IMR-90 (cell line): ENCODE measurements at regions not wholly inside any gene's neighbourhood (a gene's known extent, or its start where the extent isn't known, plus 50 kb on each side); places are given as distances from the start of the nearest gene placed in this dataset.

Experiments
- ATAC-seq: fragments of 200-7000 bp; cut with Tn5 transposase; 2 replicates; pipeline ENCODE4 v1.9.1; 2020; ENCODE audit warnings: low read depth, mild to moderate bottlenecking, moderate library complexity
- BruUV-seq: library from RNA; stranded (reverse); fragments of 400-500 nt; replicated peaks from 2 replicates; lab custom pipeline; 2021; lab: Mats Ljungman, UMichigan
- CTCF ChIA-PET: fragments of 300-600 bp; formaldehyde crosslinking; extraction: SDS; loops from one replicate; lab custom pipeline; 2021; ENCODE audit warnings: antibody characterized with exemption; lab: Yijun Ruan, JAX
- POLR2A ChIA-PET: fragments of 300-600 bp; sonication (Branson Sonifier 250); formaldehyde crosslinking; loops from one replicate; lab custom pipeline; 2022; ENCODE audit warnings: antibody characterized with exemption; ENCODE audit not compliant: unreplicated experiment; lab: Charles Lee
- DNase-seq: peaks from one replicate; pipeline ENCODE4 v3.0.0; 2013
- H2AFZ ChIP-seq: replicated peaks from 2 replicates; pipeline ENCODE3; 2013; ENCODE audit warnings: low read length, mild to moderate bottlenecking; ENCODE audit not compliant: poor library complexity
- H2AK5ac ChIP-seq: 2 replicates; pipeline ENCODE4 v1.6.1; 2013; ENCODE audit warnings: low read depth, low read length, inconsistent platforms
- H2AK9ac ChIP-seq: replicated peaks from 2 replicates; pipeline ENCODE3; 2013; ENCODE audit warnings: mild to moderate bottlenecking, low read depth, low read length, moderate library complexity; ENCODE audit not compliant: poor library complexity
- H2BK120ac ChIP-seq: 2 replicates; pipeline ENCODE4 v1.6.1; 2013; ENCODE audit warnings: low read depth, low read length, inconsistent platforms
- H2BK15ac ChIP-seq: 3 replicates; pipeline ENCODE4 v1.6.1; 2013; ENCODE audit warnings: low read depth, low read length, inconsistent platforms
- H2BK20ac ChIP-seq: 2 replicates; pipeline ENCODE4 v1.6.1; 2013; ENCODE audit warnings: low read depth, mild to moderate bottlenecking, inconsistent platforms, low read length, moderate library complexity
- H2BK5ac ChIP-seq: 2 replicates; pipeline ENCODE4 v1.6.1; 2013; ENCODE audit warnings: mild to moderate bottlenecking, low read depth, low read length, inconsistent platforms; ENCODE audit not compliant: poor library complexity, severe bottlenecking
- H3K14ac ChIP-seq: replicated peaks from 2 replicates; pipeline ENCODE4 v1.6.1; 2013; ENCODE audit warnings: low read depth, low read length, inconsistent platforms
- H3K18ac ChIP-seq: 2 replicates; pipeline ENCODE4 v1.6.1; 2013; ENCODE audit warnings: low read depth, low read length, control low read depth
- H3K23ac ChIP-seq: 2 replicates; pipeline ENCODE4 v1.6.1; 2013; ENCODE audit warnings: low read depth, low read length, inconsistent platforms
- H3K27ac ChIP-seq: 2 replicates; pipeline ENCODE4 v1.5.1; 2013; ENCODE audit warnings: mild to moderate bottlenecking, control low read depth, low read length; ENCODE audit not compliant: insufficient read depth
- H3K27me3 ChIP-seq: 2 replicates; pipeline ENCODE4 v1.6.1; 2013; ENCODE audit warnings: low read length; ENCODE audit not compliant: control insufficient read depth, insufficient read depth
- H3K36me3 ChIP-seq: 2 replicates; pipeline ENCODE4 v1.6.1; 2013; ENCODE audit warnings: low read length, mixed read lengths; ENCODE audit not compliant: control insufficient read depth, insufficient read depth
- H3K4ac ChIP-seq: 2 replicates; pipeline ENCODE4 v1.6.1; 2013; ENCODE audit warnings: low read depth, low read length, inconsistent platforms
- H3K4me1 ChIP-seq: 2 replicates; pipeline ENCODE4 v1.6.1; 2013; ENCODE audit warnings: low read length, mixed read lengths; ENCODE audit not compliant: control insufficient read depth, insufficient read depth
- H3K4me2 ChIP-seq: 2 replicates; pipeline ENCODE4 v1.6.1; 2013; ENCODE audit warnings: low read depth, mild to moderate bottlenecking, control low read depth, low read length, moderate library complexity
- H3K4me3 ChIP-seq: 2 replicates; pipeline ENCODE4 v1.5.1; 2013; ENCODE audit warnings: low read depth, mild to moderate bottlenecking, control low read depth, low read length, moderate library complexity; ENCODE audit not compliant: insufficient read depth
- H3K56ac ChIP-seq: 2 replicates; pipeline ENCODE4 v1.6.1; 2013; ENCODE audit warnings: low read length, inconsistent platforms; ENCODE audit not compliant: insufficient read depth; ENCODE audit errors: extremely low read depth
- H3K79me1 ChIP-seq, 2 experiments: 2 replicates each; pipeline ENCODE4 v1.6.1; 2013; ENCODE audit warnings: low read length in 2 of 2, inconsistent platforms in 1 of 2, low read depth in 1 of 2
- H3K9ac ChIP-seq: 2 replicates; pipeline ENCODE4 v1.6.1; 2013; ENCODE audit warnings: low read depth, low read length, control low read depth
- H3K9me1 ChIP-seq: 2 replicates; pipeline ENCODE4 v1.6.1; 2013; ENCODE audit warnings: low read length, inconsistent platforms; ENCODE audit not compliant: insufficient read depth
- H3K9me3 ChIP-seq: 2 replicates; pipeline ENCODE4 v1.6.1; 2013; ENCODE audit warnings: low read length; ENCODE audit not compliant: control insufficient read depth, insufficient read depth
- H4K20me1 ChIP-seq: 2 replicates; pipeline ENCODE4 v1.6.1; 2013; ENCODE audit warnings: low read length, inconsistent platforms; ENCODE audit not compliant: insufficient read depth
- H4K5ac ChIP-seq: 2 replicates; pipeline ENCODE4 v1.6.1; 2013; ENCODE audit warnings: mild to moderate bottlenecking, low read depth, low read length, control low read depth
- H4K8ac ChIP-seq, 2 experiments: 2 replicates each; pipeline ENCODE4 v1.6.1; 2013; ENCODE audit warnings: low read depth in 2 of 2, low read length in 2 of 2, control low read depth in 1 of 2, inconsistent platforms in 1 of 2
- H4K91ac ChIP-seq: 2 replicates; pipeline ENCODE4 v1.6.1; 2013; ENCODE audit warnings: low read depth, low read length, inconsistent platforms; ENCODE audit not compliant: insufficient read depth
- BHLHE40 ChIP-seq: fragments of 150-350 bp; IDR thresholded peaks from 2 replicates; pipeline ENCODE4 v1.6.1; 2016; ENCODE audit warnings: mild to moderate bottlenecking, low read depth, low read length
- CEBPB ChIP-seq: IDR thresholded peaks from 2 replicates; pipeline ENCODE4 v1.6.1; 2012; ENCODE audit warnings: low read depth, low read length, improper control_type of control experiment
- CHD1 ChIP-seq: IDR thresholded peaks from 2 replicates; pipeline ENCODE4 v1.6.1; 2012; ENCODE audit warnings: low read depth, low read length, improper control_type of control experiment
- FOS ChIP-seq: fragments of 150-350 bp; IDR thresholded peaks from 2 replicates; pipeline ENCODE4 v1.6.1; 2016; ENCODE audit warnings: low read depth, low read length
- MAFK ChIP-seq: IDR thresholded peaks from 2 replicates; pipeline ENCODE4 v1.6.1; 2012; ENCODE audit warnings: low read depth, low read length, improper control_type of control experiment
- MAZ ChIP-seq: IDR thresholded peaks from 2 replicates; pipeline ENCODE4 v1.6.1; 2012; ENCODE audit warnings: low read depth, mild to moderate bottlenecking, low read length, improper control_type of control experiment, moderate library complexity, borderline replicate concordance
- MXI1 ChIP-seq: IDR thresholded peaks from 2 replicates; pipeline ENCODE4 v1.6.1; 2012; ENCODE audit warnings: low read depth, mild to moderate bottlenecking, low read length, moderate library complexity, borderline replicate concordance
- NFE2L2 ChIP-seq: fragments of 150-350 bp; IDR thresholded peaks from 2 replicates; pipeline ENCODE4 v1.6.1; 2016; ENCODE audit warnings: low read depth, mild to moderate bottlenecking, low read length
- POLR2A ChIP-seq: IDR thresholded peaks from 2 replicates; pipeline ENCODE4 v1.6.1; 2012; ENCODE audit warnings: mild to moderate bottlenecking, low read depth, low read length
- RAD21 ChIP-seq: IDR thresholded peaks from 2 replicates; pipeline ENCODE4 v1.6.1; 2012; ENCODE audit warnings: low read length, improper control_type of control experiment
- RCOR1 ChIP-seq: IDR thresholded peaks from 2 replicates; pipeline ENCODE4 v1.6.1; 2012; ENCODE audit warnings: mild to moderate bottlenecking, low read length, improper control_type of control experiment; ENCODE audit not compliant: insufficient replicate concordance
- RFX5 ChIP-seq: IDR thresholded peaks from 2 replicates; pipeline ENCODE4 v1.8.0; 2012; ENCODE audit warnings: low read depth, mild to moderate bottlenecking, low read length, moderate library complexity
- SMC3 ChIP-seq: fragments of 150-350 bp; IDR thresholded peaks from 2 replicates; pipeline ENCODE4 v1.6.1; 2016; ENCODE audit warnings: low read depth, mild to moderate bottlenecking, antibody characterized with exemption, low read length, moderate library complexity
- WGBS, 2 experiments: methylation state at CpG; one replicate each; pipeline versions ENCODE4 v1.1.5 to v1.1.7; 2013; ENCODE audit warnings: missing lambda C conversion rate in 2 of 2; ENCODE audit not compliant: insufficient read length in 1 of 2; ENCODE audit errors: extremely low coverage in 2 of 2; 5-methylcytosine and 5-hydroxymethylcytosine counted together
- dilution Hi-C: fragments of 300-500 bp; cut with HindIII; formaldehyde crosslinking; loops from one replicate; pipeline ENCODE4 v1.14.3; 2018; ENCODE audit warnings: low sequenced_read_pairs; ENCODE audit not compliant: unreplicated experiment
- in situ Hi-C: fragments of 300-500 bp; cut with MboI; formaldehyde crosslinking; loops from 3 replicates; pipeline ENCODE4 v1.14.3; 2019; ENCODE audit warnings: low sequenced_read_pairs, inconsistent platforms, mixed read lengths
- intact Hi-C: fragments of 100-400 bp; cut with micrococcal nuclease; formaldehyde crosslinking; loops from 2 replicates; pipeline ENCODE4 v1.10.0; 2022
- TF ChIP-seq, protein P1 (sequence below): conservative IDR thresholded peaks from 2 replicates; pipeline ENCODE4 v1.5.1; 2012; ENCODE audit warnings: mild to moderate bottlenecking, low read depth, low read length, improper control_type of control experiment
- TF ChIP-seq, protein P2 (sequence below): fragments of 150-350 bp; IDR thresholded peaks from 2 replicates; pipeline ENCODE4 v1.6.1; 2016; ENCODE audit warnings: low read depth, mild to moderate bottlenecking, low read length, moderate library complexity, borderline replicate concordance

- TF ChIP-seq, protein P1, sequence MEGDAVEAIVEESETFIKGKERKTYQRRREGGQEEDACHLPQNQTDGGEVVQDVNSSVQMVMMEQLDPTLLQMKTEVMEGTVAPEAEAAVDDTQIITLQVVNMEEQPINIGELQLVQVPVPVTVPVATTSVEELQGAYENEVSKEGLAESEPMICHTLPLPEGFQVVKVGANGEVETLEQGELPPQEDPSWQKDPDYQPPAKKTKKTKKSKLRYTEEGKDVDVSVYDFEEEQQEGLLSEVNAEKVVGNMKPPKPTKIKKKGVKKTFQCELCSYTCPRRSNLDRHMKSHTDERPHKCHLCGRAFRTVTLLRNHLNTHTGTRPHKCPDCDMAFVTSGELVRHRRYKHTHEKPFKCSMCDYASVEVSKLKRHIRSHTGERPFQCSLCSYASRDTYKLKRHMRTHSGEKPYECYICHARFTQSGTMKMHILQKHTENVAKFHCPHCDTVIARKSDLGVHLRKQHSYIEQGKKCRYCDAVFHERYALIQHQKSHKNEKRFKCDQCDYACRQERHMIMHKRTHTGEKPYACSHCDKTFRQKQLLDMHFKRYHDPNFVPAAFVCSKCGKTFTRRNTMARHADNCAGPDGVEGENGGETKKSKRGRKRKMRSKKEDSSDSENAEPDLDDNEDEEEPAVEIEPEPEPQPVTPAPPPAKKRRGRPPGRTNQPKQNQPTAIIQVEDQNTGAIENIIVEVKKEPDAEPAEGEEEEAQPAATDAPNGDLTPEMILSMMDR: no peak
- no peak for TF ChIP-seq CEBPB
These were observed 71.2 kb upstream of the CCN6 start (continued) for GRCh38 chr6:111982681-111983080.

DNA sequence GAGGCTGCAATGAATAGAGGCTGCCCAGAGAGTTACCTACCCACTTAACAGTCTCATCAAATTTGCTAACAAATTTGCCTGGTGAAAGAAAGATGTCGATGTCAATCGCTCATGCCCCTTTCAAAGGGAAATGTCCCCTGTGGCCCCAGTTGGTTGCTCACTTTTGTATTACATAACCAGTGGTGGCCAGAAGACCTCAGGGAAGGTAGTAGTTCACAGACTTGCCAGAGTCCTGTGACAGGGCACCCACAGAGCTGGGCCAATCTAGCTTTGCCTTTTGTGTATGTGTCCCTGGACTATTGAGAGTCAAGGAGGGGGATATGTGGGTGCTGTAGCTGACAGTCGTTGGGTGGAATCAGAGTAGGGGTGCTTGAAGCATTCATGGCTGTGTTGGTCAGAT is 70.7 kb upstream of the CCN6 start:
- Histone ChIP-seq H4K91ac (no peak overlapping the region), H2AFZ (no peak overlapping the region), H2AK9ac (no peak overlapping the region), H3K36me3 (no peaks in the 10 kb centered on the region), H3K23ac (no peak overlapping the region), H2BK15ac (0 out of 3 replicates have a peak overlapping the region, but pooled peaks have one; percentile 6), H4K20me1 (no peaks in the 10 kb centered on the region), H3K14ac (no peak overlapping the region), H3K4me3 (no peak overlapping the region), H3K4ac (no peak overlapping the region), H3K9me3 (no peaks in the 10 kb centered on the region), H3K4me1 (peaks cover 20% of the 10 kb centered on the region), H3K18ac (no peak overlapping the region), H3K56ac (no peak overlapping the region), H3K9ac (no peak overlapping the region), H2BK20ac (no peak overlapping the region), H2BK120ac (no peak overlapping the region), H4K5ac (no peak overlapping the region), H4K8ac (no peak overlapping the region), H3K79me1 (no peaks in the 10 kb centered on the region; a peak in 1 of 4 replicates), H3K4me2 (no peak overlapping the region), H3K27me3 (no peaks in the 10 kb centered on the region), H3K27ac (no peak overlapping the region), H2AK5ac (peak overlapping the region; percentile 35; the same call in 1 of the 2 replicates), H3K9me1 (peaks cover 13% of the 10 kb centered on the region), H2BK5ac (no peak overlapping the region)
- no CpG with 5 or more reads among the region's 3 CpGs for WGBS, 2 experiments
- CTCF ChIA-PET: no interaction called here
- POLR2A ChIA-PET: no interaction called here
- dilution Hi-C loops (no loop called here), in situ Hi-C loops (no loop called here), intact Hi-C loops (no loop called here)
- DNase-seq (no peak), ATAC-seq (no peak)
- no TSS peak for BruUV-seq
- TF ChIP-seq MAZ (no peak), CEBPB (no peak), RFX5 (no peak), SMC3 (no peak), BHLHE40 (no peak), POLR2A (no peak), MAFK (no peak), FOS (no peak), MXI1 (no peak), RCOR1 (no peak), NFE2L2 (no peak), RAD21 (no peak), CHD1 (no peak)
- TF ChIP-seq, protein P2, sequence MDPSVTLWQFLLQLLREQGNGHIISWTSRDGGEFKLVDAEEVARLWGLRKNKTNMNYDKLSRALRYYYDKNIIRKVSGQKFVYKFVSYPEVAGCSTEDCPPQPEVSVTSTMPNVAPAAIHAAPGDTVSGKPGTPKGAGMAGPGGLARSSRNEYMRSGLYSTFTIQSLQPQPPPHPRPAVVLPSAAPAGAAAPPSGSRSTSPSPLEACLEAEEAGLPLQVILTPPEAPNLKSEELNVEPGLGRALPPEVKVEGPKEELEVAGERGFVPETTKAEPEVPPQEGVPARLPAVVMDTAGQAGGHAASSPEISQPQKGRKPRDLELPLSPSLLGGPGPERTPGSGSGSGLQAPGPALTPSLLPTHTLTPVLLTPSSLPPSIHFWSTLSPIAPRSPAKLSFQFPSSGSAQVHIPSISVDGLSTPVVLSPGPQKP: no peak
